ENCODE measurements at regions not wholly inside any gene's neighbourhood (a gene's known extent, or its start where the extent isn't known, plus 50 kb on each side); places are given as distances from the start of the nearest gene placed in this dataset.

- Histone ChIP-seq H3K4me3 (ENCODE audit: low read length) (no peak overlapping the region), H3K9me3 (ENCODE audit: low read length) (no peaks in the 10 kb centered on the region), H4K20me1 (ENCODE audit: insufficient read depth) (no peaks in the 10 kb centered on the region), H3K9ac (ENCODE audit: low read length) (no peak overlapping the region), H3K9me2 (ENCODE audit: insufficient read depth, low read length) (no peaks in the 10 kb centered on the region), H3K4me2 (ENCODE audit: low read length) (no peak overlapping the region), H3K27me3 (ENCODE audit: insufficient read depth, low read depth, low read length) (no peaks in the 10 kb centered on the region), H3F3A (ENCODE audit: insufficient read depth, low read length, poor library complexity, severe bottlenecking) (no peaks in the 10 kb centered on the region), H3K79me2 (replicated peaks; ENCODE audit: insufficient read depth, low read length) (no peaks in the 10 kb centered on the region), H2AFZ (ENCODE audit: low read depth, low read length) (no peak overlapping the region), H3K27ac (ENCODE audit: low read length) (no peak overlapping the region), H3K36me3 (ENCODE audit: insufficient read depth, low read length) (no peaks in the 10 kb centered on the region)
- no peak for TF ChIP-seq SMC3 (conservative IDR thresholded peaks at IDR 0.05; ENCODE audit: poor library complexity)
- no peak for TF ChIP-seq CTCF (IDR thresholded peaks at IDR 0.05; ENCODE audit: poor library complexity, severe bottlenecking)
- no peak for TF ChIP-seq EZH2 (IDR thresholded peaks at IDR 0.05; ENCODE audit: borderline replicate concordance, insufficient read depth, low read length, poor library complexity, severe bottlenecking)
- no peak for TF ChIP-seq TAF1 (IDR thresholded peaks at IDR 0.05; ENCODE audit: low read depth)
- no peak for TF ChIP-seq MXI1 (conservative IDR thresholded peaks at IDR 0.05; ENCODE audit: poor library complexity, severe bottlenecking)
- TF ChIP-seq POLR2AphosphoS5 (IDR thresholded peaks at IDR 0.05) = no peak
- no peak for TF ChIP-seq EP300 (conservative IDR thresholded peaks at IDR 0.05; ENCODE audit: poor library complexity, severe bottlenecking)
- no peak for TF ChIP-seq REST (IDR thresholded peaks at IDR 0.05; ENCODE audit: borderline replicate concordance)
- TF ChIP-seq RAD21 (conservative IDR thresholded peaks at IDR 0.05) = no peak
These were observed 248.7 kb downstream of the SOX11 start for GRCh38 chr2:5940596-5941535.

GRCh38 chr2:5942204-5942603 lies 250.0 kb downstream of the SOX11 start:
- Histone ChIP-seq H3F3A (ENCODE audit: insufficient read depth, low read length, poor library complexity, severe bottlenecking) (no peaks in the 10 kb centered on the region), H3K9me2 (ENCODE audit: insufficient read depth, low read length) (no peaks in the 10 kb centered on the region), H3K4me3 (ENCODE audit: low read length) (no peak overlapping the region), H3K9ac (ENCODE audit: low read length) (no peak overlapping the region), H3K4me2 (ENCODE audit: low read length) (no peak overlapping the region), H3K9me3 (ENCODE audit: low read length) (no peaks in the 10 kb centered on the region), H4K20me1 (ENCODE audit: insufficient read depth) (no peaks in the 10 kb centered on the region), H2AFZ (ENCODE audit: low read depth, low read length) (no peak overlapping the region), H3K27ac (ENCODE audit: low read length) (no peak overlapping the region), H3K27me3 (ENCODE audit: insufficient read depth, low read depth, low read length) (no peaks in the 10 kb centered on the region), H3K79me2 (replicated peaks; ENCODE audit: insufficient read depth, low read length) (no peaks in the 10 kb centered on the region), H3K36me3 (ENCODE audit: insufficient read depth, low read length) (no peaks in the 10 kb centered on the region)
- TF ChIP-seq SMC3 (conservative IDR thresholded peaks at IDR 0.05; ENCODE audit: poor library complexity) (no peak), TAF1 (IDR thresholded peaks at IDR 0.05; ENCODE audit: low read depth) (no peak), CTCF (IDR thresholded peaks at IDR 0.05; ENCODE audit: poor library complexity, severe bottlenecking) (no peak), RAD21 (conservative IDR thresholded peaks at IDR 0.05) (no peak)

All from neural cell (in vitro differentiated cells).